IPS DF 19.7 (cell line): ENCODE measurements at regions not wholly inside any gene's neighbourhood (a gene's known extent, or its start where the extent isn't known, plus 50 kb on each side); places are given as distances from the start of the nearest gene placed in this dataset.
"Not testable (repeated sequence)": the region's sequence is repeated elsewhere in the genome, so short reads cannot be mapped to it uniquely, and the experiment has no call there.

Experiments used
- DNase-seq: peaks from one replicate; pipeline ENCODE4 v3.0.0-alpha.2; 2013; ENCODE audit warnings: low read depth, low spot score

GRCh38 chr13:22933571-22934181 lies 247.1 kb upstream of the SGCG start:
- DNase-seq = no peak

- no peak for DNase-seq
Measured at GRCh38 chr13:22934744-22935523, 245.8 kb upstream of the SGCG start.

- no peak for DNase-seq
Measured at GRCh38 chr13:22936228-22936627, 244.6 kb upstream of the SGCG start.

- DNase-seq = no peak
Measured at GRCh38 chr13:22937241-22937640, 243.5 kb upstream of the SGCG start.

- no peak for DNase-seq
Measured at GRCh38 chr13:22937953-22938352, 242.8 kb upstream of the SGCG start.

- no peak for DNase-seq
Measured at GRCh38 chr13:22938576-22938975, 242.2 kb upstream of the SGCG start.

- no peak for DNase-seq
Measured at GRCh38 chr13:22939157-22939556, 241.6 kb upstream of the SGCG start.

- DNase-seq = no peak
Measured at GRCh38 chr13:22940090-22940710, 240.6 kb upstream of the SGCG start.

- no peak for DNase-seq
Measured at GRCh38 chr13:22940736-22941135, 240.0 kb upstream of the SGCG start.

- DNase-seq = not testable (repeated sequence)
Measured at GRCh38 chr13:22941495-22941894, 239.3 kb upstream of the SGCG start.

- not testable (repeated sequence) for DNase-seq
Measured at GRCh38 chr13:22942831-22943230, 237.9 kb upstream of the SGCG start.

- no peak for DNase-seq
Measured at GRCh38 chr13:22944378-22944777, 236.4 kb upstream of the SGCG start.

- DNase-seq = no peak
Measured at GRCh38 chr13:22945321-22946226, 235.2 kb upstream of the SGCG start.

GRCh38 chr13:22948421-22948820 lies 232.4 kb upstream of the SGCG start:
- no peak for DNase-seq

GRCh38 chr13:22952018-22952417 lies 228.8 kb upstream of the SGCG start:
- DNase-seq = not testable (repeated sequence)

- DNase-seq = not testable (repeated sequence)
Measured at GRCh38 chr13:22955147-22955546, 225.6 kb upstream of the SGCG start.

- not testable (repeated sequence) for DNase-seq
Measured at GRCh38 chr13:22956456-22957115, 224.2 kb upstream of the SGCG start.

- not testable (repeated sequence) for DNase-seq
Measured at GRCh38 chr13:22959859-22960258, 220.9 kb upstream of the SGCG start.

- DNase-seq = no peak
Measured at GRCh38 chr13:22960827-22961226, 220.0 kb upstream of the SGCG start.

- not testable (repeated sequence) for DNase-seq
Measured at GRCh38 chr13:22961342-22961741, 219.4 kb upstream of the SGCG start.

- no peak for DNase-seq
Measured at GRCh38 chr13:22961835-22962537, 218.8 kb upstream of the SGCG start.
